D341Med (cell line): ENCODE measurements at regions not wholly inside any gene's neighbourhood (a gene's known extent, or its start where the extent isn't known, plus 50 kb on each side); places are given as distances from the start of the nearest gene placed in this dataset.
"Not testable (repeated sequence)": the region's sequence is repeated elsewhere in the genome, so short reads cannot be mapped to it uniquely, and the experiment has no call there.

Experiments used
- DNase-seq: peaks from one replicate; pipeline ENCODE4 v3.0.0; 2012; ENCODE audit warnings: low spot score

GRCh38 chr6:155832596-155832995, 377.0 kb upstream of the NOX3 start:
- DNase-seq = no peak

GRCh38 chr6:155830531-155830930, 374.9 kb upstream of the NOX3 start:
- DNase-seq = no peak

GRCh38 chr6:155829646-155830045, 374.0 kb upstream of the NOX3 start:
- no peak for DNase-seq

- DNase-seq = no peak
These were observed 373.4 kb upstream of the NOX3 start for GRCh38 chr6:155828989-155829388.

GRCh38 chr6:155818698-155819097, 363.1 kb upstream of the NOX3 start:
- DNase-seq = no peak

GRCh38 chr6:155813548-155813947, 357.9 kb upstream of the NOX3 start:
- no peak for DNase-seq

- no peak for DNase-seq
These were observed 351.6 kb upstream of the NOX3 start for GRCh38 chr6:155807243-155807642.

- no peak for DNase-seq
These were observed 345.4 kb upstream of the NOX3 start for GRCh38 chr6:155801046-155801445.

GRCh38 chr6:155798876-155799275, 343.2 kb upstream of the NOX3 start:
- DNase-seq = not testable (repeated sequence)

GRCh38 chr6:155795173-155795796, 339.6 kb upstream of the NOX3 start:
- DNase-seq = no peak

- DNase-seq = no peak
These were observed 336.3 kb upstream of the NOX3 start for GRCh38 chr6:155791891-155792290.

GRCh38 chr6:155791186-155791585, 335.5 kb upstream of the NOX3 start:
- DNase-seq = no peak

- no peak for DNase-seq
These were observed 331.5 kb upstream of the NOX3 start for GRCh38 chr6:155787168-155787567.

- DNase-seq = no peak
These were observed 330.9 kb upstream of the NOX3 start for GRCh38 chr6:155786528-155786927.

GRCh38 chr6:155782739-155783459, 327.3 kb upstream of the NOX3 start:
- no peak for DNase-seq

GRCh38 chr6:155782320-155782731, 326.7 kb upstream of the NOX3 start:
- DNase-seq = no peak

- no peak for DNase-seq
These were observed 323.8 kb upstream of the NOX3 start for GRCh38 chr6:155779456-155779855.

GRCh38 chr6:155778336-155778735, 322.7 kb upstream of the NOX3 start:
- DNase-seq = no peak

- DNase-seq = no peak
These were observed 316.2 kb upstream of the NOX3 start for GRCh38 chr6:155771822-155772221.

GRCh38 chr6:155770856-155771255, 315.2 kb upstream of the NOX3 start:
- no peak for DNase-seq

GRCh38 chr6:155770313-155770712, 314.7 kb upstream of the NOX3 start:
- no peak for DNase-seq

- DNase-seq = no peak
These were observed 309.9 kb upstream of the NOX3 start for GRCh38 chr6:155765275-155766194.

GRCh38 chr6:155762649-155763048, 307.0 kb upstream of the NOX3 start:
- DNase-seq = no peak
